ENCODE measurements at regions not wholly inside any gene's neighbourhood (a gene's known extent, or its start where the extent isn't known, plus 50 kb on each side); places are given as distances from the start of the nearest gene placed in this dataset.

DNA sequence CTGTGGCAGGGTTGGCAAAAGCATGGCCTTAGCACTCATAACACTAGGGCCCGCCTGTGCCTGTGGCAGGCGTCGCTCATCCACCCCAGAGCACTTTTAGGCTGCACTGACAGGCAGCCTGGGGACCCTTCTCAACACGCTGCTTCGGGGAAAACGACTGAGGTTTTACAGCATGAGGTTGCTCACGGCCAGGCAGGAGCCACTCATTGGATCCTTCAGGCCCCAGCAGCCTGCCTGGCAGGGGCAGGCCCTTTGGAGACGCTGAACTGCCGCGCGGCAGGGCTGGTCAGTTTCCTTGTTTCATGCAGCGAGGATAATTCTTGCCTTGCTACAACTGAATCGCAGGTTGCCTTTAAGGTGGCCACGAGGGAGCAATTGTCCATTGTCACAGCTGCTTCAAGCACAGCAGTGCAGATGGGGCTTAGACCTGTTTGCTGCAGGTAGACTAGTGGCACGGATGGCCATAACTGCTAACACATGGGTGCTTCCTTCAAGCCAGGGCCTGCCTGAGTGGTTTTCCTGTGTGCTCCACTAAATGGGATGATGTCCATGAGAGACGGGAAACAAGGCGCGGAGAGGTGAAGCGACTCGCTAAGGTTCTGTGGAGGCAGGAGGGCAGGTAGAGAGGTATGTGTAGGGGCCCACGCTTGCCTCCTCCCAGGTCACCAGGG lies 49.9 kb upstream of the HS6ST1 start:
- DNase-seq (ENCODE audit: low read depth in 2 of 2): no peak
- no peak overlapping the region for H3K4me3 ChIP-seq (replicated peaks in 1 of 2; ENCODE audit: low read depth in 2 of 2, low read length in 2 of 2)
- TF ChIP-seq, protein P1, sequence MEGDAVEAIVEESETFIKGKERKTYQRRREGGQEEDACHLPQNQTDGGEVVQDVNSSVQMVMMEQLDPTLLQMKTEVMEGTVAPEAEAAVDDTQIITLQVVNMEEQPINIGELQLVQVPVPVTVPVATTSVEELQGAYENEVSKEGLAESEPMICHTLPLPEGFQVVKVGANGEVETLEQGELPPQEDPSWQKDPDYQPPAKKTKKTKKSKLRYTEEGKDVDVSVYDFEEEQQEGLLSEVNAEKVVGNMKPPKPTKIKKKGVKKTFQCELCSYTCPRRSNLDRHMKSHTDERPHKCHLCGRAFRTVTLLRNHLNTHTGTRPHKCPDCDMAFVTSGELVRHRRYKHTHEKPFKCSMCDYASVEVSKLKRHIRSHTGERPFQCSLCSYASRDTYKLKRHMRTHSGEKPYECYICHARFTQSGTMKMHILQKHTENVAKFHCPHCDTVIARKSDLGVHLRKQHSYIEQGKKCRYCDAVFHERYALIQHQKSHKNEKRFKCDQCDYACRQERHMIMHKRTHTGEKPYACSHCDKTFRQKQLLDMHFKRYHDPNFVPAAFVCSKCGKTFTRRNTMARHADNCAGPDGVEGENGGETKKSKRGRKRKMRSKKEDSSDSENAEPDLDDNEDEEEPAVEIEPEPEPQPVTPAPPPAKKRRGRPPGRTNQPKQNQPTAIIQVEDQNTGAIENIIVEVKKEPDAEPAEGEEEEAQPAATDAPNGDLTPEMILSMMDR (IDR thresholded peaks at IDR 0.05; ENCODE audit: low read depth, low read length): no peak

DNA sequence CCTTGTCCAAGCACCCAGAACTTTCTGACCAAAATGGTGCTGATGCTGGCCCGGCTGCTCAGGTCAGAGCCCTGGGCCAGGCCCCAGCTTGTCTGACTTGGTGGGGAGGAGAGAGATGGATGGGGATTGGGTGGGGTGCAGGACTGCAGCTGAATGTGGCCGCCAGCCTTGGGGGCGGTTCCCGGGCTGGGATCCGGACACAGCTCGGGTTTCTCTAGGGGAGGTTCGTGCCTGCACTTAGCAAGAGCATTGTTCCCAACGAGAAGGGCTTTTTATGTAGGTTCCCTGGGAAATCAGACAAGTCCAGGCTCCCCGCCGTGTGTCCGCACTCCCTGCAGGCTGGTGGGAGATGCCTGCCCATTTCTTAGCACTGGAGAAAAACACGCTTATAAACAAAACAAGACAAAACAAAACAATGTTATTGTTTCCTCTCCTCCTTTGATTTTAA lies 50.5 kb upstream of the HS6ST1 start:
- TF ChIP-seq, protein P1 (IDR thresholded peaks at IDR 0.05; ENCODE audit: low read depth, low read length): no peak
- no peak for DNase-seq (ENCODE audit: low read depth in 2 of 2)
- no peak overlapping the region for H3K4me3 ChIP-seq (replicated peaks in 1 of 2; ENCODE audit: low read depth in 2 of 2, low read length in 2 of 2)

DNA sequence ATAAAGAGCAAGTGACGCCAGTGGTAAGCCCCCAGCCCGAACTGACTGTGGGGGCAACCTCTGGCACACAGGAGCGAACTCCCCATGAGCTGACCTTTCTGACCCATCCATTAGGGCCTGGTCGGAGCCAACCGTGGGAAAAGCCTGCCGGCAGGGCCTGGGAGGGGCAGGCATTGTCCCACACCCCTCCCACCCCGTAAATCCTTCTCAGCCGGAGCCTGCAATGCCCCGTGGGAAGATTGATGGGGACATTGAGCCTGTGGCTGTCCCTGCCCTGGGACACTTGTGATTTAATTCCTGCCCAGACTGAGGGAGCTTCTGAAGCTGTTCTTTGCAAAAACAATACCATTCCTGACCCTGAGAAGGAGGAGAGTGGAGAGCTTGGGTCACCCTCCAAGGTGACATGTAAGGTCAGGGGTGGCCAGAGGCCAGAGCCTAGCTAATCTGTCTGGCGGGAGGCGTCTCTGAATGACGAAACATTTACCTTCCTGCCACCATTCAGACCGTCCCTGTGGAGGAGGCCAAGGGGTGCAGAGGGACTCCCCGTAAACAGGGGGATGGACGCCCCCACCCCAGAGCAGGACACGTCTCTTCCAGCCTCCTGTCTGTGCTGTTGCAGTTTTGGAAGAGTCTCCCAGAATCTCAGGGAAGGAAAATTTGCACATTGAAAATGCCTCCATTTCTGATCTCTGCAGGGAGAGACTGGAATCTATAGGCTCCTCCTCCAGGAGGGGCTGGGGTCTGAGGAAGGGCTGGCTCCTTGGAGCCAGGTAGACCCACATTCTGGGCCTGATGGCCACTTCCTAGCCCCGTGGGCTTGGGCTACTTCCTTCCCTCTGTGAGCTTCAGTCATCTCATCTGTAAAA lies 51.2 kb upstream of the HS6ST1 start:
- TF ChIP-seq, protein P1 (IDR thresholded peaks at IDR 0.05; ENCODE audit: low read depth, low read length): no peak
- DNase-seq (ENCODE audit: low read depth in 2 of 2): no peak
- H3K4me3 ChIP-seq (replicated peaks in 1 of 2; ENCODE audit: low read depth in 2 of 2, low read length in 2 of 2): no peak overlapping the region

DNA sequence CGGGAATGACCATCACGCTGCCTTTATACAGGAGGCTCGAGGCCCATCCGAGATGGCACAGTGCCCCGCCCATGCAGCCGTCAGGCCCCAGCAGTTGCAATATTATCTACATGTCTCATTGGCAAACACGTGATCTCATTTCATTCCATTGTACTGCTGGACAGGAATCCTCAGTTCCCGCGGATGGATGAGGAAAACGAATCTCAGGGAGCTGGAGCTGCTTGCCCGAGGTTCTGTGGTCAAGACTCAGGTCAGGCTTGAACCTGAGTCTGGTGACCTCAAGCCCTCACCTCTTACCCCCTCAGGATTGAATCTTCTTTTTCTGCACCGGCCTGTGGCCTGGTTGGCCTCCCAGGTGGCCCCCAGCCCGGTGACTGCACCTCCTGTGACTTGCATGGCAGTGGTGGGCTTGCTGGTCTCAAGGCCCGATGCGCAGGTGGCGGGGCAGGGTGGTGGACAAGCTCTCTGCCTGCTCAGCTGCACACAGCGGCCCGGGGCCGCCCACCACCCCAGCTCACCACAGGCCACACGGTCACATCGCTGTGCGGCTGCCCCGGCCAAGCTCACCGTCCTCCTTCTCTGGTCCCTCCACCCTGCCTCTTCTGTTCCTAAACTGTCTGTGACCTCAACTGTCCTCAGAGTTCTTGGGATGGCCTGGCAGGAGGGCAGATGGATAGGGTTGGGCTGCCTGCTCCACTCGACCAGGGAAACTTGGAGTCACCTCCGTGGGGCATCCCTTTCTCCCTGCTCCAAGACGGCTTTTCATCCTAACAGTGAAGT lies 52.0 kb upstream of the HS6ST1 start:
- DNase-seq (ENCODE audit: low read depth in 2 of 2): no peak
- no peak overlapping the region for H3K4me3 ChIP-seq (replicated peaks in 1 of 2; ENCODE audit: low read depth in 2 of 2, low read length in 2 of 2)
- TF ChIP-seq, protein P1 (IDR thresholded peaks at IDR 0.05; ENCODE audit: low read depth, low read length): no peak

DNA sequence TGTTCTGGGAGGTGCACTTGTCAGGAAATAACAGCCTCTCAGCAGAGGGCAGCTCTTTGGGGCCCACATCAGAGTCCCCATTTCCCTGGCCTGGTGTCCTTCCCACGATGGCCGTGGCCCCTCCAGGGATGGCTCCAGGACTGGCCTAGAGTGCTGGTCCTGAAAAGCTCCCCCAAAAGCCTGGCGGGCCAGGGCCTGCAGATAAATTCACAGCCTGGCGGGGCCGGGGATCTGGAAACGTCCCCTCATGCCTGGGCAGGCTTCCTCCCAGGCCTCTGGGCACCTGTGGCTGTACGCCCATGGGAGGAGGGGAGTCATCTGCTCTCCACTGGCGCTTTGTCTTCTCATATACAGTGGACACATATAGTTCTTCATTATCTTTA lies 52.6 kb upstream of the HS6ST1 start:
- H3K4me3 ChIP-seq (replicated peaks in 1 of 2; ENCODE audit: low read depth in 2 of 2, low read length in 2 of 2): no peak overlapping the region
- TF ChIP-seq, protein P1 (IDR thresholded peaks at IDR 0.05; ENCODE audit: low read depth, low read length): no peak
- DNase-seq (ENCODE audit: low read depth in 2 of 2): no peak

DNA sequence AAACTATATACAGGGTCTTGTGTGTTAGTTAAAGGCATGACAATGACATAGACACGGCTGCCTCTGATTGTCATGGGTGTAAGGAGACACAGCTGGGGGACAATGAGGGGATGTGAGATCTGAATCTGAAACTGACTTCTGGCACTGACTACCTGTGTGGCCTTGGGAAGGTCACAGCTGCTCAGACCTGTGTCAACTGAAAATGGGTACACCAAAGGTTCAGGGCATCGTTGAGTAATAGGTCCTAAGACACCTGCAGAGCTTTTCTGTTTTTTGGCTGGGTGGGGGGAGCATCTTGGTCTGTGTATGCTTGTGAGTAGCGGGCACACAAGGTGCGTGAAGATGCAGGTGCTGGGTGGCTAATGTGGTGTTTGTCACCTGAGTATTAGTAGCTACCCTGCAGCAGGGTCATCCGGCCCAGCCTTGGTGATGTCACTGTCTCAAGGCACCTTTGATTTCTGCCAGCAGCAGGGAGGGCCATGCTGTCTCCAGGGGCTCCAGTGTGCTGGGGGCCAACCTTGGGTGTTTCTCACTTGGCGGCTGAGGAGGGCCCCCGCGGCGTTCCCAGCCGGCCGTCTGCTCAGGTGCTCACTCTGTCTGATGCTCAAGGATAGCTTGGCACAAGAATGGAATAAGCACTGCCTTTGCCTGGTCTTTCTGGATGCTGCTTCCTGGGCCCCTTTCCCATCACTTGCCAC lies 53.1 kb upstream of the HS6ST1 start:
- no peak overlapping the region for H3K4me3 ChIP-seq (replicated peaks in 1 of 2; ENCODE audit: low read depth in 2 of 2, low read length in 2 of 2)
- TF ChIP-seq, protein P1 (IDR thresholded peaks at IDR 0.05; ENCODE audit: low read depth, low read length): no peak
- DNase-seq (ENCODE audit: low read depth in 2 of 2): no peak
